HEK293 (cell line): ENCODE measurements at regions not wholly inside any gene's neighbourhood (a gene's known extent, or its start where the extent isn't known, plus 50 kb on each side); places are given as distances from the start of the nearest gene placed in this dataset.

ENCODE experiments used
- CTCF ChIP-seq: fragments of 450-650 bp; formaldehyde crosslinking; IDR thresholded peaks from 2 replicates; pipeline ENCODE4 v1.5.1; 2016; ENCODE audit warnings: missing biosample characterization, missing genetic modification characterization
- REST ChIP-seq: fragments of 450-650 bp; formaldehyde crosslinking; IDR thresholded peaks from 2 replicates; pipeline ENCODE4 v1.5.1; 2016; ENCODE audit warnings: missing biosample characterization, missing genetic modification characterization
- TCF7L2 ChIP-seq: IDR thresholded peaks from 2 replicates; pipeline ENCODE4 v1.6.1; 2011; ENCODE audit warnings: low read depth, mild to moderate bottlenecking, inconsistent platforms, low read length, moderate library complexity, borderline replicate concordance
- ZBTB6 ChIP-seq: fragments of 450-650 bp; formaldehyde crosslinking; IDR thresholded peaks from 2 replicates; pipeline ENCODE4 v1.5.1; 2017; ENCODE audit warnings: missing biosample characterization, missing genetic modification characterization
- ZBTB8A ChIP-seq: fragments of 450-650 bp; formaldehyde crosslinking; IDR thresholded peaks from 2 replicates; pipeline ENCODE4 v1.5.1; 2016; ENCODE audit warnings: missing biosample characterization, missing genetic modification characterization
- ZNF138 ChIP-seq: fragments of 450-650 bp; formaldehyde crosslinking; IDR thresholded peaks from 2 replicates; pipeline ENCODE4 v1.5.1; 2016; ENCODE audit warnings: missing biosample characterization, missing genetic modification characterization, borderline replicate concordance
- ZNF146 ChIP-seq: fragments of 450-650 bp; formaldehyde crosslinking; IDR thresholded peaks from 2 replicates; pipeline ENCODE4 v1.5.1; 2016; ENCODE audit warnings: missing biosample characterization, missing genetic modification characterization
- ZNF280D ChIP-seq: fragments of 450-650 bp; formaldehyde crosslinking; IDR thresholded peaks from 2 replicates; pipeline ENCODE4 v1.5.1; 2016; ENCODE audit warnings: missing biosample characterization, missing genetic modification characterization
- ZNF449 ChIP-seq: fragments of 450-650 bp; formaldehyde crosslinking; IDR thresholded peaks from 2 replicates; pipeline ENCODE4 v1.5.1; 2017; ENCODE audit warnings: missing biosample characterization, mild to moderate bottlenecking, missing genetic modification characterization, moderate library complexity
- ZNF48 ChIP-seq: fragments of 450-650 bp; formaldehyde crosslinking; IDR thresholded peaks from 2 replicates; pipeline ENCODE4 v1.5.1; 2016; ENCODE audit warnings: missing biosample characterization, missing genetic modification characterization
- ZNF639 ChIP-seq: fragments of 450-650 bp; formaldehyde crosslinking; IDR thresholded peaks from 2 replicates; pipeline ENCODE4 v1.5.1; 2016; ENCODE audit warnings: missing biosample characterization, missing genetic modification characterization
- ZNF658 ChIP-seq: fragments of 450-650 bp; formaldehyde crosslinking; IDR thresholded peaks from 2 replicates; pipeline ENCODE4; 2016; ENCODE audit warnings: missing biosample characterization, missing genetic modification characterization
- ZNF670 ChIP-seq: fragments of 450-650 bp; formaldehyde crosslinking; IDR thresholded peaks from 2 replicates; pipeline ENCODE4 v1.5.1; 2016; ENCODE audit warnings: missing biosample characterization, missing genetic modification characterization, low read depth
- ZNF776 ChIP-seq: fragments of 450-650 bp; formaldehyde crosslinking; IDR thresholded peaks from 2 replicates; pipeline ENCODE4 v1.5.0; 2017; ENCODE audit warnings: missing biosample characterization, missing genetic modification characterization, borderline replicate concordance

GRCh38 chr20:11459090-11459890 lies 458.4 kb upstream of the BTBD3 start:
- TF ChIP-seq ZBTB6 (tag by site-specific recombination) = no peak
- TF ChIP-seq CTCF (tag by site-specific recombination) = no peak
- no peak for TF ChIP-seq ZNF48
- TF ChIP-seq ZNF449 (tag by site-specific recombination) = no peak
- no peak for TF ChIP-seq ZNF280D (tag by site-specific recombination)
- no peak for TF ChIP-seq ZNF146 (tag by site-specific recombination)
- TF ChIP-seq ZNF670 (tag by site-specific recombination) = no peak
- no peak for TF ChIP-seq ZBTB8A (tag by site-specific recombination)
- no peak for TF ChIP-seq ZNF639 (tag by site-specific recombination)
- TF ChIP-seq TCF7L2 = no peak
- TF ChIP-seq REST (tag by site-specific recombination) = no peak
- TF ChIP-seq ZNF658 (tag by site-specific recombination) = no peak
- TF ChIP-seq ZNF138 = no peak
- no peak for TF ChIP-seq ZNF776
